Renal pelvis (tissue), 1 donor: ENCODE measurements at regions not wholly inside any gene's neighbourhood (a gene's known extent, or its start where the extent isn't known, plus 50 kb on each side); places are given as distances from the start of the nearest gene placed in this dataset.
"Not testable (repeated sequence)": the region's sequence is repeated elsewhere in the genome, so short reads cannot be mapped to it uniquely, and the experiment has no call there.

Experiments used
- DNase-seq: peaks from one replicate; pipeline ENCODE4 v3.0.0-alpha.2; 2013

DNA sequence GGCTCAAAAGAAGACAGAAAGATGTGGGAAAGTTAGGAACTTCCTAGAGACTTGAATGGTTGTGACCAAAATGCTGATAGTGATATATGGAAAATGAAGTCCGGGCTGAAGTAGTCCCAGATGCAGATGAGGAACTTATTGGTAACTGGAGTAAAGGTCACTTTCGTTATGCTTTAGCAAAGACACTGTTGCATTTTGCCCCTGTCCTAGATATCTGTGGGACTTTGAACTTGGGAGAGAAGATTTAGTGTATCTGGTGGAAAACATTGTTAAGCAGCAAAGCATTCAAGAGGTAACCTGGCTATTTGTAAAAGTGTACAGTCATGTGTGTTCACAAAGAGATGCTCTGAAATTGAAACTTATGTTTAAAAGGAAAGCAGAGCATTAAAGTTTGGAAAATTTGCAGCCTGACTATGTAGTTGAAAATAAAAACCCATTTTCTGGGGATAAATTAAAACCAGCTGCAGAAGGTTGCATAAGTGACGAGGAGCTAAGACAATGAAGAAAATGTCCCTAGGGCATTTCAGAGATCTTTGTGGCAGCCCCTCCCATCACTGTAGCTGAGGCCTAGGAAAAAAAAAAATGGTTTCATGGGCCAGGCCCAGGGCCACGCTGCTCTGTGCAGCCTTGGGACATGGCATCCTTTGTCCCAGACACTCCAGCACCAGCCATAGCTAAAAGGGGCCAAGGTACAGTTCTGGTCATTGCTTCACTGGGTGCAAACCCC, 1692.2 kb downstream of the HACE1 start:
- no peak for DNase-seq

DNA sequence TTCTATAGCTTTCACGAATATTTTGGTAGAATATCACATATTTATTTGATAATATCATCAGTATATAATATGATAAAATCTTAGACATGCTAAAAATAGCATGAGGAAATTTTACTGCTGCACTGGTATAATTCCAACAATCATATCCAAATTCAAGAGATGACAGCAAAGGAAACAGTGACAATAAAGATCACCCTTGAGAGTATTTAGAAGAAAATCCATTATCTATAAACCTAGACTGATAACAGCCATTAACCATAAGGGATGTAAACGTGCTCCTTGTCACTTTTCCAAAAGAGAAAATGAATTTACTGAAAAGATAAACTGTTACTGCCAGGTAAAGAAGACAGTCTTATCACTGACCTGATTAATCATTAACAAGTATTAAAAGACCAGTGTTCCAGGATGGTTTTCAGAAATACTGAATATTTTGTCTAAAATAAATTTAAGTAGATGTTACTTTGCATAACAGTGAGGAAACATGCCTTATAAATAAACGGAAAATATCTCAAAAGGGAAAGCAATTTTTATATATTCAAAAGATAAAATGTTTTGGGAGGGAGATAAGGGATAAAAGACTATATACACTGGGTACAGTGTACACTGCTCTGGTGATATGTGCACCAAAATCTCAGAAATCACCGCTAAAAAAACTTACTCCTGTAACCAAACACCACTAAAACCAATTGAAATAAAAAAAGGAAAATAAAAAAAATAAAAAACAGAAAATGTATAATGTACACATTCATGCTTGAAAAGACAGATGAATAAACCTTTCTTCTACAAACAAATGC, 1704.7 kb downstream of the HACE1 start:
- DNase-seq, result no peak

DNA sequence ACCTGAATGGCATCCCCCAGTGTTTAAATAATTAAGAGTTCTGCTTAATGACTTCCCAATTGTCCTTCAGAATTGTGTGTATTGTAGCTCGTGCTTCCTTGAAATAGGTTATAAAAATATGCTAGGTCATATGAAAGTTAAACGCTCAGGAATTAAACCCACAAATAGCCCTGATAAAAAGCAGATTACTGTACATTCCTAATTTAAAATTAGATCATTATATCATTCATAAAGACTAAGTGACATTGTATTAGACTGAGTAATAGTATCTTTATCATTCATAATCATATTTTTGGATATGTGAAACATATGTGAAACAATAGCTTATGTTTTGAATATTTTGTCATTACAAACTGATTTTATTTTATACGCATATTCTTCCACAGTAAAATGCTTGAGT, 1706.7 kb downstream of the HACE1 start:
- no peak for DNase-seq

- no peak for DNase-seq
Measured at GRCh38 chr6:103142902-103143301, 1716.8 kb downstream of the HACE1 start.

- DNase-seq, result no peak
Measured at GRCh38 chr6:103140308-103141027, 1719.3 kb downstream of the HACE1 start.

DNA sequence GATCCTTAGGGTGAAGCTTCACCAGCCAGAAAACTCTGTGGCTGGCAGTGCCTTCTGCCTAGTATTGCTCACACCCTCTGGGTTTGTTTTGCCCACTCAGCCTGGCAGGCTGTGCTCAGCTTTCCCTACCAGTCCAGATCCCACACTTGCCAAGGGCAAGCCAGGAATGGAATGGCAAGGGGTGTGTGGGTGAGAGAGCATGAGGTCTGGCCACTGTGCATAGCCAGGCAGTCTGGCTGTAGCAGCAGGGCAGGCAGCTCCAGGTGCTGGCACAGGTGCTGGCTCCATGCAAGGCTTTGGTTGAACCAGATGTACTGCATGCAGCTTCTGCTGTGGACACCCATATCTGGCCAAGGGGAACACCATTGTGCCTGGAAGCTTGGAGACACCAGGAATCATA, 1720.3 kb downstream of the HACE1 start:
- no peak for DNase-seq

- DNase-seq, result no peak
Measured at GRCh38 chr6:103124471-103124870, 1731.0 kb downstream of the GRIK2 start.

- peak; percentile 81 for DNase-seq
Measured at GRCh38 chr6:103122766-103123601, 1729.5 kb downstream of the GRIK2 start.

DNA sequence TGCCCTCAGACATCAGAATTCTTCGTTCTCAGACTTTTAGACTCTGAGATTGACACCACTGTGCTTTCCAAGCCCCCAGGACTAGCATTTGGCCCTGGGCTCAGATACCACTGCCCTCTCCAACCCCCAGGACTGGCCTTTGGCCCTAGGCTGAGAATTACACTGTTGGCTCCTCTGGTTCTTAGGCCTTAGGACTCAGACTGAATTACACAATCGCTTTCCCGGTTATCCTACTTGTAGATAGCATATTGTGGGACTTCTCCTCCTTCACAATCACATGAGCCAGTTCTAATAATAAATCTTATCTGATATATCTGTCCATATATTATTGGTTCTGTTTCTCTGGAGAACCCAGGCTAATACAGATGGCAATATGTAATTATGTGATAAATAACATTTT, 1725.5 kb downstream of the GRIK2 start:
- DNase-seq, result no peak

DNA sequence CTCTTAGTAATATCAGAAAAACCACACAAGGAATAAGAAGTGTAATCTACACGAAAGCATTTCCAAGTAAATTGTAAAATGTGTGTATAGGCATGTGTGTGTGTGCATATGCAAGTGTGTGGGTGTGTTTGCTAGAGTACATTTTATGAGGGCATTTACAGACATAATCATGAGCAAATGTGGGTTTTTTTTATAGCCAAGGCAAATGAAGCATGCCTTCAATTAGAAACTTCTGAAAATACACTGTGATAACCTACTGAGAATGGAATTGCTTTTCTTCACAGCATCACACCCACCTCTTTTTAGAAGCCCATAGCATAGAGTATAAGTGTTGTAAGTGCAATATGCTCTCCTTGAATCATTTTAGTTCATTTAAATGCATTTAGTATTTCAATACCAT, 1721.1 kb downstream of the GRIK2 start:
- no peak for DNase-seq

DNA sequence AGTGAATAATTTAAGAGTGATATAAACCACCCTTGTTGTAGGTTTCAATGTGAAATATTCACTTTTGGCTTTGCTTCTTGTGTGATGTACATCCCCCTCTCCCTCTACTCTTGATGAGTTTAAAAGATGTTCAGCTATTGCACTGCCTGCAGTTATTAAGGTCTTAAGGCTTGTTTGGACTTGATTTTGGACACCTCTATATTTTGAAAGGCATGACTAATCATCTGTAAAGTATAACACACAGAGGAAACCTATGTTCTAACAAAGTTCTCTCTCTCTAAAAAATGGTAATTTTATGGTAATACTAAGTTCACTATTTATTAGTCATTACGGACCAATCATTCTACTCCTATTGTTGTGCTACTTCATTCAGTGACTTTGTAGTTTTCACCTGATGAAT, 1719.9 kb downstream of the GRIK2 start:
- DNase-seq, result no peak

DNA sequence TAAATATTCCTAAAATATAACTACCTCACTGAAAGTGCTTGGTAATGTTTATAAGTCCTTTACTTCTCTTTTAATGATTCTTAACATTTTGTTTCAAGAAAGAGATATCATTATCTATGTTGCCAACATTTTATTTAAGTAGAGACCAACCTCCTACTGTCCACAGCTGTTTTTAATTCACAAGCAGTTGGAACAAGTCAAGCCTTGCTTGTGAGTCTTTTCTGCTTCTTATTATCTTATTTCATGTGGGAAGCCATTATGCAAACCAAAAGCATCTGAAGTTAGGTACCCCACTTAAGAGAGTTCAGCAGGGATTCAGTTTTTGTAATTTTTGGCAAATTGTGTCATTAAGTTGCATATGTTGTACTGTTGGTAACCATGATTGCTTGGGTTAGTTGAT, 1714.5 kb downstream of the GRIK2 start:
- DNase-seq, result no peak

DNA sequence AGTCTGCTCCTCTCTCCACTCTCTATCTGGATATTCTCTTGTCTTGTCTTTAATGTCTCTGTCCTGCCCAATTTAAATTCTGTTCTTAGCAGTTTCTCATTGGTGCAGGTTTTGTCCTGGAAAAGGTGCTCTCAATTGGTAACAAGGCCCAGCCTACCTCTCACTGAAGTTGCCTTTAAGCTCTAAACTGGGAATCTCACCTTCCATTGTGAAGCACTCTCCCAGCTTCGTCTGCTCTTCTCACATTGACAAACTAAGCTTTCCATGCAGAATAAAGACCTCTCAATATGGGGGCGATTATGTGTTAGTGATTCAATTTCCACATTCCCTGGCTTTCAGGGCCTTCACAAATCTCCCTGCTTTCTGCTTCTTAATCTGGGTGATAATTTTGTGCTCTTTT, 1712.2 kb downstream of the GRIK2 start:
- no peak for DNase-seq

DNA sequence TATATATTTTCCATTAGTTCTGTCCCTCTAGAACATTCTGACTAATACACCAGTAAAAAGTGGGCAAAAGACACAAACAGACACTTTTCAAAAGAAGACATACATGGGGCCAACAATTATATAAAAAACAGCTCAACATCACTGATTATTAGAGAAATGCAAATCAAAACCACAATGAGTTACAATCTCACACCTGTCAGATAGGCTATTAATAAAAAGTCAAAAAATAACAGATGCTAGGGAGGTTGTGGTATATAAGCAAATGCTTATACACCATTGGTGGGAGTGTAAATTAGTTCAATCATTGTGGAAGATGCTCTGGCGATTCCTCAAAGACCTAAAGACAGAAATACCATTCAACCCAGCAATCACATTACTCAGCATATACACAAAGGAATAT, 1707.8 kb downstream of the GRIK2 start:
- no peak for DNase-seq

DNA sequence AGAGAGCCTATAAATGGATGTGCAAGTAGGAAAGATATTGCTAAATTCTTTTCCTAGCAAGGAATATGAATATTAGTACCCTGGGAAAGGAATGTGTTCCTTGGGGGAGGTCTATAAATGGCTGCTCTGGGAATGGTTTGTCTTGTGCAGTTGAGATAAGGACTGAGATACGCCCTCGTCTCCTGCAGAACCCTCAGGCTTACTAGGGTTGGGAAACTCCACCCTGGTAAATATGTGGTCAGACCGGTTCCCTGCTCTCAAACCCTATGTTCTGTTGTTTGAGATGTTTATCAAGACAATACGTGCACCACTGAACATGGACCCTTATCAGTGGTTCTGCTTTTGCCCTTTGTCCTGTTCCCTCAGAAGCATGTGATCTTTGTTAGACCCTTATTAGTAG, 1698.9 kb downstream of the GRIK2 start:
- DNase-seq, result not testable (repeated sequence)

DNA sequence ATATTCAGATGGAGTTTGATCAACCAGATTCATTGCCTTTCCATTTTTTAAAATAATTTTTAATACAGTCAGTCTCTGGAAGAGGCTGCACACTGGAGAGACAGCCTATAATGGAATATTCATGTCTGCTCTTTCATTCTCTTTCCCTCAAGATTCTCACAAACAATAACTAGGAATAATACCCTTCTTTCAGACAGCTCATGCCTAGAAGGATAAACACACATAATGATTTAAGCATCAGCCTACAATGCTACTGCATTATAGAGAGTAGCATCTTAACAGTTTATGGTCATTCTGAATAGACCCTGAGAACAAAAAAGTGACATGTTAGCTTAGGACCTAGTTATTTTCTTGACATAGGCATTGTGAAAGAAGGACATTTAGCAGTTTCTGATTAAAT, 1692.3 kb downstream of the GRIK2 start:
- no peak for DNase-seq

GRCh38 chr6:103081876-103082630, 1688.5 kb downstream of the GRIK2 start:
- DNase-seq, result no peak

DNA sequence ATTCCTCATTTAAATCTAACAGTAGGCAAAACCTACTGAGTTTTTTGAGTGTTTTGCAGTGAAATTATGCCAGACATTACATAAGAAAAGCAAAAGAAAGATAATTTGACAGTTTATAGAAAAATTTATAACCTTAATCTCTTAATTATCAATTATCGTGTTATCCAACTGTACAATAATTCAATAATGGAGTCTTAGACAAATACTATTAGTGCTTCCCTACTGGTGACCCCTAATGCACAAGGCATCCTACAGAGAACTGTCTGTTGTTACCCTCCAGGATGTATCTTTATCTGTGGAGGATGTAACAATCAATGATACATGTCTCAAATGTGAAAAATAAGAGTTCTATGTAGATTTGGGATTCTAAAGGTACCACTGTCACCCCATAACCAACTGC, 1687.6 kb downstream of the GRIK2 start:
- DNase-seq, result no peak

DNA sequence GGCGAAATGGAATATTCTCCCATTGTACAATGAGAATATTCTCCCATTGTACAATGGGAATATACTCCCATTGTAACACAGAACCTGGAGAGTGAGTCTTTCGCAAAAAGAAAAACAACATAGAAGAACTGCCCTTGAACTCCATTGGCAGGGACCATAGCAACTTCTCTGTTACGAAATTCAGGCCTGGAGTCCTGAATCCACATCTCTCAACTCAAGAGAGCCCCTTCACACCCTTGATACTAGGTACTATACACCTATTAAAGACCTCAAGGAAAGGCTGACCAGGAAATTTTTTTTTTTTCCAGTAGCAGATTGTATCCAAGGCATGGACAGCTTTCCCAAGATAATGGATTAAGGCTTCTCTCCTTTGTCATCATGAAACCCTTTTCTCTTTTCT, 1687.0 kb downstream of the GRIK2 start:
- no peak for DNase-seq

- no peak for DNase-seq
Measured at GRCh38 chr6:103079867-103080266, 1686.4 kb downstream of the GRIK2 start.

GRCh38 chr6:103062136-103062535, 1668.6 kb downstream of the GRIK2 start:
- no peak for DNase-seq
